Kidney glomerular epithelial cell (primary cell): ENCODE measurements at regions not wholly inside any gene's neighbourhood (a gene's known extent, or its start where the extent isn't known, plus 50 kb on each side); places are given as distances from the start of the nearest gene placed in this dataset.

Experiments used
- DNase-seq: peaks from one replicate; lab custom pipeline; 2025; lab: John Stamatoyannopoulos, UW

GRCh38 chr7:42758124-42758523 is 153.7 kb downstream of the C7orf25 start:
- DNase-seq, result no peak

- no peak for DNase-seq
Observed at GRCh38 chr7:42756841-42757240, 155.0 kb downstream of the C7orf25 start.

- DNase-seq, result no peak
Observed at GRCh38 chr7:42753811-42754363, 158.0 kb downstream of the C7orf25 start.

- no peak for DNase-seq
Observed at GRCh38 chr7:42753367-42753766, 158.5 kb downstream of the C7orf25 start.

- DNase-seq, result no peak
Observed at GRCh38 chr7:42750172-42750571, 161.7 kb downstream of the C7orf25 start.

- DNase-seq, result no peak
Observed at GRCh38 chr7:42747044-42747443, 164.8 kb downstream of the C7orf25 start.

- no peak for DNase-seq
Observed at GRCh38 chr7:42746214-42746613, 165.7 kb downstream of the C7orf25 start.

GRCh38 chr7:42745357-42746059 is 166.4 kb downstream of the C7orf25 start:
- no peak for DNase-seq

- DNase-seq, result no peak
Observed at GRCh38 chr7:42744746-42745145, 167.1 kb downstream of the C7orf25 start.

- no peak for DNase-seq
Observed at GRCh38 chr7:42743077-42743858, 168.6 kb downstream of the C7orf25 start.

- no peak for DNase-seq
Observed at GRCh38 chr7:42742318-42742717, 169.6 kb downstream of the C7orf25 start.

GRCh38 chr7:42740408-42740807 is 171.5 kb downstream of the C7orf25 start:
- no peak for DNase-seq

GRCh38 chr7:42739638-42740037 is 172.2 kb downstream of the C7orf25 start:
- DNase-seq, result no peak

- no peak for DNase-seq
Observed at GRCh38 chr7:42736931-42737330, 174.9 kb downstream of the C7orf25 start.

GRCh38 chr7:42735081-42735480 is 176.8 kb downstream of the C7orf25 start:
- no peak for DNase-seq

- no peak for DNase-seq
Observed at GRCh38 chr7:42734568-42734967, 177.3 kb downstream of the C7orf25 start.

GRCh38 chr7:42733040-42733439 is 178.8 kb downstream of the C7orf25 start:
- DNase-seq, result no peak

GRCh38 chr7:42730586-42730985 is 181.3 kb downstream of the C7orf25 start:
- no peak for DNase-seq

GRCh38 chr7:42729053-42729765 is 182.7 kb downstream of the C7orf25 start:
- no peak for DNase-seq

- DNase-seq, result no peak
Observed at GRCh38 chr7:42727451-42727850, 184.4 kb downstream of the C7orf25 start.

- DNase-seq, result no peak
Observed at GRCh38 chr7:42726066-42726785, 185.6 kb downstream of the C7orf25 start.

- DNase-seq, result no peak
Observed at GRCh38 chr7:42722716-42723115, 189.2 kb downstream of the C7orf25 start.
